Activated CD4-positive, alpha-beta T cell treated with anti-CD3 and anti-CD28 coated beads, Interleukin-2, amount 50 U/mL, for 24 hours (primary cell): ENCODE measurements at regions not wholly inside any gene's neighbourhood (a gene's known extent, or its start where the extent isn't known, plus 50 kb on each side); places are given as distances from the start of the nearest gene placed in this dataset.

Experiments
- DNase-seq, 2 donors: peaks; one replicate each; pipeline ENCODE4 v3.0.0-alpha.2; 2020; ENCODE audit warnings: low read depth in 1 of 2, low spot score in 1 of 2

DNA sequence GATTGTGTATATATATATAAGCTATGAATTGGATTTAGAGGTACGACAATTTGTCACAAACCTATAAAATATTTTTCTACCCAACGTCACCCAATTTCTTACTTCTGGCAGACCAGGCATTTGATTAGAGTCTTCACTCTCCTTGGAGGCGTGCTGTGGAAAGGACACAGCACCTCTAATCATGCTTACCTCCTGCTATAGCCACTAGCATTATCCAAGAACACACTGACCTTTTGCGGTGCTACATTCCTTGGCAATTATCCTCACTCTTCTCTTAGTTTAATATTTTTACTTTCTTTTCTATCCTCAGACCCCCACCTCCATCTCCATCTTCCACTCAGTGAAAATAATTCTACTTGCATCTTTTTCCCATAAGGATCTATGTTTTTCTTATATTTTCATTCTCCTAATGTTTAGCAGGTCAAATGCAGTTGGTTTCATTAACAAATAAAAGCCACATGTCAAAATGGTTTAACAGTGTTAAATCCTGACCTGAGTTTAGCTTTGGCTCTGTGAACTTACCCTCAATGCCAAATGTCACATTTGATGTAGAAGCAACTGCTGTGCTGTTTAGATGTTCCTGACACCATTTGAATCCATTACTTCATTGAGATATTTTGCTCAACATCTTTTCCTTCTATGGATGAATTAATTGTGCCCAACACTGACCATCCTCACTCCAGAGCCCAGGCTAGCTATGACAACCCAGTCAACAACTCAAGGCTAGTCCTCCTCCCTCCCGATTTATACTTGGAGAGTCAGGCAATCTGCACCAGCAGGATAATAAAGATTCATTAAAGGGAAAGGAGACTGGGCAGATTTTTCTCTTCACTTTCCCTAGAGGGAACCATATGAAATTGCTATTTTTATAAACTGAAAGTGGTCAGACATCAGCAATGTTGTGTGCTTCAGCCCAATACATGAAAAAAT, 240.5 kb downstream of the MREG start:
- no peak for DNase-seq

DNA sequence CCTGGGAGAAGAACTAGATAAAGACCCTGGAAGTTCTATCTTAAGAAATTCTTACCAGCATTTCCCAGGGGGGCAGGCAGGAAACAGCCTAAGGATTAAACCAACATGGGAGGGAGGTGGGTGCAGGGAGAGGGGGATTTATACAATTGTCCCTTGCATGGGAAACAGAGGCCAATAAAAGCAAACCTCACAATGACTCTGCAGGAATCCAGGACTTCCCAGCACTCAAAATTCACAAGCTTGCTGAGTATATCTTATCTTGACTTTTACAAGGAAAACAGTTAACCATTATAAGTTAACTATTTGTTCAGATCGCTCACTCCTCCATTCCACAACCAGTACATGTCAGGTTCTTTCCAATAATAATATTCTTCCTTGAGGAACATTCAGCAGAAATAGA, 241.3 kb downstream of the MREG start:
- DNase-seq, result no peak

DNA sequence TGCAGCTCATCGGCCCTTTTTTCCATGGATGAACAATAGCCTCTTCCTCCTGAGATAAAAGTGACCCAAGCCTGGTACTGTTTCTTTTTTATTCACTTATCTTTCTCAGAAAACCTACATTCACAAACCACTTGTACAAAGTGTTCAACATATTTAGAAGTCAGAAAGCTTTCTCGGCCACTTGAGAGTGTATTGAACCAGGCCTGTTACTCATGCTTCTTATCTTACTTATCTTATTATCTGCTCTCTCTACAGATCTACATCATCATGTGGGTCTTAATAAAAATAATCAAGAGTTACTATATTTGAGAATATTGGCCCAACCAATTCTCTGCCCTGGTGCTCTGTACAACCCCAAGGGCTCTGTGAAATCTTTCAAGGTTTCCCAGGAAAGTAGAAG, 242.1 kb downstream of the MREG start:
- no peak for DNase-seq

DNA sequence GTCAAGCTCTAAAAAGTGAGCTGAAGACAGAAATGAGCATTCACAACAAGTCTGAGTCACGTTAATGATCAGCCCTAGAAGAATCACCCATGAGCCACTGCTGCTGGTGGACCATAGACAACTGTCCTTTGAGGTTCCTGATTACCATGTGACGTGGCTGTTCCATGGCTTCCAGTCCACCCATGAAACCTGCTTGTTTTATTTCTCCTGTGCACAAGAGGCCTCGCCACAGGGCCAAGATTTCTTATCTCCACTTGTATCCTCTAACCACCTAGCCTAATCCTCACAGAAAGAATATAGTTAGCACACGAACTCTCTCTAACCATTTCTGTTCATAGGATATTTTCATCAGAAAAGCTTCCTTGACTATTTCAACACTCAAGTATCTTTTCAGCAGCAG, 242.7 kb downstream of the MREG start:
- DNase-seq, result no peak

GRCh38 chr2:215769246-215769645, 244.1 kb downstream of the MREG start:
- DNase-seq, result no peak

DNA sequence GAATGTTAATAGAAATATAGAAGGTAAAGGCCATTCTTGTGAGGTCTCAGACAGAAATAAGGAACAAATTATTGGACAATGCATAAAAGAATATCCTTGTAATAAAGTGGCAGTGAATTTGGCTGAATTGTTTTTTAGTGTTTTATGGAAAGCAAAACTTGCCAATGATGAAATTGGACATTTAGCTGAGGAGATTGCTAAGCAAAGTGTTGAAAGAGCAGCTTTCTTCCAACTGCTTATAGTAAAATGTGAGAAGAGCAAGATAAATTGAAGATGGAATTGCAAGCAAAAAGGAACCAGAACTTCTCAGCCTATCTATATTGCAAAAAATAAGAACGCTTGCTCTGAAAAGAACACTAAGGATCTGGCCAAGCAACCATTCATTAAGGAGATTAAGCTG, 245.7 kb downstream of the MREG start:
- DNase-seq, result no peak

- DNase-seq, result no peak
Observed at GRCh38 chr2:215765729-215766360, 247.5 kb downstream of the MREG start.

DNA sequence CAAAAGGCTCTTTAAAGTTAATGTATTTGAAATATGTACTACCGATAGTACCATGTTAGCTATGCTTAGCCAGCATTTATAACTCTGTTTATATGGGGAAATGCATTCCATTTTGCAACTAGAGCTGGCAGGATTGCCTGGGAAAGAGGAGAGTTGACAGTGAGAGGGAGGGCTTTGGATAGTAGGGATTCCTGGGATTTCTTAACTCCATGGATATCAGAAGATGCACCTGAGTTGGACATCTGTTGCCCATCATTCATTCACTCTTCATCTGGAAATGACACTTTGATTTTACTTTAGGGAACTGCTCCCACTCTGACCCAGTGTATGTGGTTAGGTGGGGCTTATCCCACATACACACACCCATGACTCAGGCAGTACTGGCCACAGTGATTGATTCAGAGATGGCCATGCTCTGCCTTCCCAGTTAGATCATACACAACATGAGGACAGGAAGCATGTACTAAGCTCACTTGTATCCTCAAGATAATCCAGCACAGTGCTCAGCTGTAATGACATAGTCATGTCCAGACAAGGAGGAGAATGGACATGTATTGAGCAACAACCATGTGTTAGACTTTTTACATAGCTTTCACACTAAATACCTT, 248.8 kb downstream of the MREG start:
- DNase-seq, result no peak

DNA sequence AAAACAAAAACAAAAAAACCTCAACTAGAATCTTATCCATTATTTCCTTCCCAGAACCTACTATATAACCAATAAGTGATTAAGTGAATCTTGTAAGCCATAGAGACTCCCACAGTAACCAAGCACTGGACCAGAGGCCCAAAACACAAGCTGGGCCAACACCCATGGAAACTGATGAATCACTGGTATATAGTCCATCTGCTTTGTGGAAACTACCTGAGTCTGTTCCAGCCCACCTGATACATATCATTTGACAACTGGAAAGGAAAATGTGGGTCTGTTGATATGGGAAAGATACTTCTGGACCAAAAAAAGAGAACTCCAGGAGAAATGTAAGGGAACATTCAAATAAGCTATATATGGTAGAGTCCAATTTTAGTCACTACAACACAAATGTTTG, 252.8 kb downstream of the MREG start:
- DNase-seq, result no peak

- no peak for DNase-seq
Observed at GRCh38 chr2:215760091-215760490, 253.3 kb downstream of the MREG start.

DNA sequence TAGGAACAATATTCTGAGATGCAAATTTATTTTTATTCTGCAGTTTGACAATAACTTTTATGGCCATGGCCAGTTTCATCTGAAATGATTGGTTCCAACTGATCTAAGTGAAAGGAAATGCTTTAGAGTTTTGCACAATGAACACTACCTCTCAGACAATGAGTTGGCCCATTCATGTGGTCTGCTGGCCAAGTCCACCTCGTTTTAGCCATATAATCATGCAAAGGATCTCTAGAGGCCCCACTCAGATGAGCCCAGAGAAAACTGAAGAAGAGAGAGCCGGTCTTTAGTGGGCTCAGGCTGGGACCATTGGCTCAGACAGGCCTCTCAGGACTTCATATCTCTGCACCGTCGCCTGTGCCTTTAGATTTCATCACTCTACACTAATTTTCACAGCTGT, 254.7 kb downstream of the MREG start:
- no peak for DNase-seq

DNA sequence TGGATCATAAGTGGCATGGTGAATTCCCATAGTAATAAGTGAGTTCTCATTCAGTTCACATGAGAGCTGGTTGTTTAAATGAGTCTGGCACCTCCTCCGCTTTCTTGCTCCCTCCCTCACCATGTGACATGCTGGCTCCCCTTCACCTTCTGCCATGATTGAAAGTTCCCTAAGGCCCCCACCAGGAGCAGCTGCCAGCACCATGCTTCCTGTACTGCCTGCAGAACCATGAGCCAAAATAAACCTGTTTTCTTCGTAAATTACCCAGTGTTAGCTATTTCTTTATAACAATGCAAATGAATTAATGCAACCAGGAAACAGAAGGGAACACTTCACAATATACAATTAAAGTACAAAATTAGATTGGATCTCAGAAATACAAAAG, 257.0 kb downstream of the MREG start:
- no peak for DNase-seq

DNA sequence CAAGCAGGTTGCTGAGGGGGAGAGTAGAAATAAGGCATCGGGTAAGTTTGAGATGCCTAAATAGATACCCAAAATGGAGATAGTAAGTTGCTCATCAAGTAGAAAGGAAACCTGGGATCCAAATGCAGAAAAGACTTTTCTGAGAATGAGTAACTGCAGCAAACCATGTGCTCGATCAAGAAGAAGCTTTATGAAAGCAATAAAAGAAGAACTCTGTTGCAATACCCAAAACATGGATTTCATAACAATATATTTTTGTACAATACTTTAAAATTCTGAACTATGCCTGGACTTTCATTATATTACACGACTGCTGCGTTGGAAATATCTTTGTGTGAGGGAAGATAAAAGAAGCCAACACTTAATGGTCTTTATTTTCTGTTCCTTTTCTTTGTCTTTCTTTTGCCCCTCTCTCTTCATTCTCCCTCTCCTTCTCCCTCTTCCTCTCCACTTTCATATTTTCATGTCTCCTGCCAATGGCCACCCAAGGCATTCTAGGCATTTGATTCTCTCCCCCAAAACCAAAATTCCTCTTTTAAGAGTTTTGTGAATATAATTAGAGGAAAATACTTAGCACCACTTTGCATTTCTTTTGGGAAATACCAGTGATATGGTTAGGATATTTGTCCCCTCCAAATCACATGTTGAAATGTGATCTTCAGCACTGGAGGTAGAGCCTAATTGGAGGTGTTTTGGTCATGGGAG, 257.6 kb downstream of the MREG start:
- no peak for DNase-seq

GRCh38 chr2:215754546-215754945, 258.8 kb downstream of the MREG start:
- no peak for DNase-seq

- no peak for DNase-seq
Observed at GRCh38 chr2:215753808-215754207, 259.5 kb downstream of the MREG start.

GRCh38 chr2:215752991-215753390, 260.4 kb downstream of the MREG start:
- DNase-seq, result no peak

GRCh38 chr2:215752436-215752835, 260.9 kb downstream of the MREG start:
- no peak for DNase-seq

- DNase-seq, result no peak
Observed at GRCh38 chr2:215751911-215752272, 261.5 kb downstream of the MREG start.

DNA sequence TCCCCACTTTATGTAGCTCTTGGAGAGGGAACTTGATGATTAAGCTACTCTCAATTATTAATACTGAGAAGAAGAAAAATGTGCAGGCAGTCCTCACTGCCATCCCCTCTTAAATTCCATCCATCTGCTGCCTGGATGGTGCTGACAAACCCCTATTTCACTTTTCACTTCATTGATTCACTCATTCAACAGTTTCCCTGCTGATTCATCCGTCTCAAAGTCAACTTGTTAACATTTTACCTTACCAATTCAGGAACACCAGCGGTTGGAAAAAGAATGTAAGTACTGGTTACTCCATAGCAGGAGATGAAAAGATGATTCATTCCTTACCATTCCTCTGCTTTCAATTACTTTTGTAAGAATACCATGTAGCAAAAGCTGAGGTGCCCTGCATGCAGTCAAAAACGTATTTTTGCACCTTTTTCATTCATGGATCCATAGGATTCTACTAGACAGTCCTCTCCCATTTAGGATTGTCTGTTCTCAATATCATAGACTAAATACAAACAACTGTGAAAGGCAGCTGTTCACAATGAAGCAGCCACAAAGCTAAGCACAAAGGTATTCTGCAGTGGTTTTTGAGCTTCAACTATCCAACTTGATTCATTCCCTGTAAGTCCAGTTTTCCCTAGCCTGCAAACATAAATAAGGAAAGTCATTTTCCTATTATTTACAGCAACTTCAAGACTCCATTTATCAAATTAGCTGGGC, 262.0 kb downstream of the MREG start:
- no peak for DNase-seq

GRCh38 chr2:215750763-215751162, 262.6 kb downstream of the MREG start:
- DNase-seq, result no peak
